SH-SY5Y (cell line): ENCODE measurements at regions not wholly inside any gene's neighbourhood (a gene's known extent, or its start where the extent isn't known, plus 50 kb on each side); places are given as distances from the start of the nearest gene placed in this dataset.

ENCODE experiments used
- GATA2 ChIP-seq: IDR thresholded peaks from 2 replicates; pipeline ENCODE4 v1.6.1; 2011; ENCODE audit warnings: mild to moderate bottlenecking, low read depth, low read length
- GATA3 ChIP-seq: IDR thresholded peaks from 2 replicates; pipeline ENCODE4 v1.6.1; 2011; ENCODE audit warnings: low read depth, mild to moderate bottlenecking, low read length, moderate library complexity

DNA sequence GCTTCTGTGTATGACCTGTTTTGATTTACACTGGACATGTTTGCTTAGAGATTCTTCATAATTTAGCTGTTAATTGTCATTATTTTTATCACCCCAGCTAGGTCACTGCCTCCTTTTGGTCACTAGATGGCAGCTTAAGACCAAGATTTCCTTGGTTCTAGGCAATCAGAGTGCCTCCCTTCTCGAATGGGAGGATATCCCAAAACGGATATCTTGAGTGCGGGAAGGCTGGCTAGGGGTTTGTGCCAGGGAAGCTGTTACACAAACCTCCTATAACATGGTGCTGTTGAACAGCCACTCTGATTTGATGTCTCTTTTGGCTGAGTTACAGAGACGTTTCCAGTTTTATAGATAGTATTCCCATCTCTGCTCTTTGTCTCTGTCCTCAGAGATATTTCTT is 283.5 kb downstream of the S1PR1 start:
- TF ChIP-seq GATA3 (no peak), GATA2 (no peak)
